Medulla oblongata (tissue), 1 donor: ENCODE measurements at regions not wholly inside any gene's neighbourhood (a gene's known extent, or its start where the extent isn't known, plus 50 kb on each side); places are given as distances from the start of the nearest gene placed in this dataset.

ENCODE experiments used
- DNase-seq: peaks from one replicate; pipeline ENCODE4 v3.0.0-alpha.2; 2015; ENCODE audit errors: extremely low spot score

DNA sequence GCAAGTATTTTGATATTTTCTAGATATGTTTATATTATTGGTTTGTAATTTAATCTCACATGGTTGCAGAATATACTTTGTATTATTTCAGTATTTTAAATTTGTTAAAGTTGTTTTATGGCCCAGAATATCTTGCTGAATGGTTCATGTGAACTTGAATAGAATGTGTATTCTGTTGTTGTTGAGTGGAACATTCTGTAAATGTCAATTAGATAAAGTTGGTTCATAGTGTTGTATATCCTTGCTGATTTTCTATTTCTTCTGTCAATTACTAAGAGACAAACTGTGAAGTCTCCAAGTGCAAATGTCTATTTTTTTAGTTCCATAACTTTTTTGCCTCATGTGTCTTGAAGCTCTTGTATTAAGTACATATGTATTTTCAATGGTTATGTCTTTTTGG lies 411.7 kb downstream of the NPIPA7 start:
- DNase-seq, result no peak

GRCh38 chr16:16791051-16791450 lies 412.1 kb downstream of the NPIPA7 start:
- no peak for DNase-seq

- DNase-seq, result no peak
These were observed 418.3 kb downstream of the NPIPA7 start for GRCh38 chr16:16797239-16797638.

GRCh38 chr16:16798504-16798903 lies 419.6 kb downstream of the NPIPA7 start:
- DNase-seq, result no peak

DNA sequence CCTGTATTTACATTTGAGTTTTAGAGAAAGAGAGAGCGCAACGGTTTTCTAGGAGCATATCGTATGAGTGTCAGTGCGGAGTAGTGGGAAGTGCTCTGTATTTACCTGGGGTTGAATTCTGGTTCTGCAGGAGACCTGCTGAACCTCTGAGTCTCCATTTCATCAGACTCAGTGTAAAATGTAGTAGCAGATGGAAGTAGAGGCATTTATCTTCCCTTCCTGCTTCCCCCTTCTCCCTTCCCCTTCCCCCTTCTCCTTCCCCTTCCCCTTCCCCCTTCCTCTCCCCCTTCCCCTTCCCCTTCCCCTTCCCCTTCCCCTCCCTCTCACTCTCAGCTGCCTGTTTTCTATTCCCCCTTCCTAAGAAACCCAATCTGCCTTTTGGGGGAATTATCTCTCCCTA lies 426.9 kb downstream of the NPIPA7 start:
- DNase-seq, result no peak

GRCh38 chr16:16815641-16816040 lies 436.7 kb downstream of the NPIPA7 start:
- no peak for DNase-seq

DNA sequence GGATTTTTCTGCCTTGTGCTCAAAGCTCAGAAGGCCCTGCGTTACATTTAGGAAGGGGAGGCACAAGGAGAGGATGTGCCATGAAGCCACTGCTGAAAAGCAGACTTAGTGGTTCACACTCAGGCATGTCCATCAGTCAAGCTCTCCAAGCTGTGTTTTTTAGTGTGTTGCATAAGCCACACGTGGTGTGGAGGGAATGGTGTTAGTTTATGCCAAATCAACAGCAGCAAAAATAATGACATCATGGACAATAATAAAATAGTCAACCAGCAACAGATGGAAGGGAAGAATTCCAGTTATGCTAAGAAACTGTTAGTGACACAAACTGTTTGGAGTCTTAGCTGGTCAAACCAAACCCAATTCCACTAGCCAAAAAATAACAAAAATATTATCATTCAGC lies 438.3 kb downstream of the NPIPA7 start:
- DNase-seq, result no peak

DNA sequence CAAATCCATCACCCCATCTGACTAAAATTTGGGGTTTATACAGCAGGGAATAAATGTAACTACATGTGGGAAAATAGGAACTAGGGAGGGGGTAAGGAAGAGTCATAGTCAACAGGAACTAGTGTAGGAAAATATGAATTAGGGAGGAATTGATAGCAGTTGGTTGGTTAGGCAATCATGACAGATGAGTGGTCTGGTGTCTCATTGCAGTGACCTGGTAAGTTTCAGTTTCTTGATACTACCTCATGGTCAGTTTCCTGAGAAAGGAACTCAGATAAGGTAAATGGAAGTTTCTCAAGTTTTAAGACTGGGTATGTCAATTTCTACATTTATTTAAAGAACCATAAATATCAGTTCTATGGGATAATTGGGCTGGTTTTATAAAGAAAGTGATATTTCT lies 442.3 kb downstream of the NPIPA7 start:
- DNase-seq, result no peak

DNA sequence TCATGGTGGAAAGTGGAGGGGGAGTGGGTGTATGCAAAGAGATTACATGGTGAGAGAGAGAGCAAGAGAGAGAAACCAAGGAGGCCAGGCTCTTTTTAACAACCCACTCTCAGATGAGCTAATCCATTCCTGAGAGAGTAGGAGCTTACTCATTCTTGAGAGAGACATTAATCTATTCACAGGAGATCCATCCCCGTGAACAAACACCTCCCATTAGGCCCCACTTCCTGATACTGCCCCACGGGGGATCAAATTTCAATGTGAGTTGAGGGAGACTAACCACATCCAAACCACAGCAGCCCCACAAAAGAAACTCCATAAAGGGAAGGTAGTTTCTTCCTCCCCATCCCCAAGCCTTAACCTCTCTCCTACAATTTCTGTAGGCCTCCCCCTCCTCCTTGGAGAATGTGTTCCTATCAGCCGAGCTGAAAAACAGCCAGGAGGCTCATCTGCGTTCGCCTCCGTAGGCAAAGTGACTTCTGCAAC lies 450.0 kb downstream of the NPIPA7 start:
- no peak for DNase-seq

GRCh38 chr16:16830401-16830800 lies 451.5 kb downstream of the NPIPA7 start:
- DNase-seq, result no peak

- no peak for DNase-seq
These were observed 452.0 kb downstream of the NPIPA7 start for GRCh38 chr16:16830973-16831372.

- DNase-seq, result no peak
These were observed 454.2 kb downstream of the NPIPA7 start for GRCh38 chr16:16833165-16833564.

DNA sequence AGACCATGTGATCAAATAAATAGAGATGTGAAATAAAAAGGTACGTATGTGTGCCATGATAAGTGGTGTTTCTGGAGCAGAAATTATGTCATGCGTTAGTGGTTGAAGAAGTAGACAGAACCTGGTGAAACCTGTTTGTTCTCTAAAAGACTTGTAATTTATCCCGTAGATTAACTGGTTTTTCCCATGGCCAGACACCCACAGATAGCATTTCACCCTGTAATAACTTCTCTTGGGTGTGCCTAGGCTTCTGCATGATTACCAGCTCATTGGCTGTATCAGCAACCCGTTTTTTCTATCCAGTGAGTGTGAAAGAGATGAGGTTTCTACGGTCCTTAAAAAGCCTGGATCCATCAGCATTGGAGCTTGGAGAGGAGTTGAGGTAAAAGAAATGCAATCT lies 471.3 kb downstream of the NPIPA7 start:
- no peak for DNase-seq

- DNase-seq, result no peak
These were observed 478.1 kb downstream of the NPIPA7 start for GRCh38 chr16:16857012-16857411.

- no peak for DNase-seq
These were observed 478.8 kb downstream of the NPIPA7 start for GRCh38 chr16:16857603-16858283.

GRCh38 chr16:16861546-16861945 lies 482.6 kb downstream of the NPIPA7 start:
- DNase-seq, result peak; percentile 66

DNA sequence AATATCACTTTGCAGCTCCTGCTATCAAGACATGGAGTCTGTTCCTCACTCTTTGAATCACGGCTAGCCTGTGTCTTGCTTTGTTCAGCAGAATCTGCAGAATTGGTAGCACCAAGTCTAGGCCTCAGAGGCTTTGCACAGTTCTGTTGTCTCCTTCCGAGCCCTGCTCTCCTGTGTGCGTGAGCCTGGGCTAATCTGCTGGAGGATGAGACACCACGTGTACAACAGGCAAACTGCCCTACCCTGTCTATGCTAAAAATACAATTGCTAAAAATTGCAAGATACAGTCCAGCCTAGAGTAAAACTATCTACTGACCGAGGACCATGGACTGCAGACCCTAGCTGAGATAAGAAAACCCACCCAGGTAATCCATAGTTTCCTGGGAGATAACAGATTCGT lies 484.7 kb downstream of the NPIPA7 start:
- DNase-seq, result no peak

DNA sequence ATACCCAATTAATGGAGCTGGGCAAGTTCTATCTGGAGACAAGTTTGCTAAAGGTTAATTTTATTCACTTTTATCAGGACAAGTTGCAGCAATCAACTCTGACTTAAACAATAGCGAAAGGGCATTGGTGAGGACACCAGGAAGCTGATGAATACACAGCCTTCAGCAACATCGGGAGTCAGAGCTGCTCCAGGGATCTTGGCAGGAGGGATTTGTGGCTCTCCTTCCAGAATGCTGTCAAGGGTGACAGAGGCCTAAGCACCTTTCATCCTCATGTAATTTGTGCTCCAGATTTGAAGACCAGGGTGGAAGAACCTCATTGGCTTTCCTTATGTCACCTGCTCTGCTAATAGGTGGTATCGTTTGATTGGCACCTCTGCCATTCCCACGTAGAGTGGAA lies 485.6 kb downstream of the NPIPA7 start:
- no peak for DNase-seq

DNA sequence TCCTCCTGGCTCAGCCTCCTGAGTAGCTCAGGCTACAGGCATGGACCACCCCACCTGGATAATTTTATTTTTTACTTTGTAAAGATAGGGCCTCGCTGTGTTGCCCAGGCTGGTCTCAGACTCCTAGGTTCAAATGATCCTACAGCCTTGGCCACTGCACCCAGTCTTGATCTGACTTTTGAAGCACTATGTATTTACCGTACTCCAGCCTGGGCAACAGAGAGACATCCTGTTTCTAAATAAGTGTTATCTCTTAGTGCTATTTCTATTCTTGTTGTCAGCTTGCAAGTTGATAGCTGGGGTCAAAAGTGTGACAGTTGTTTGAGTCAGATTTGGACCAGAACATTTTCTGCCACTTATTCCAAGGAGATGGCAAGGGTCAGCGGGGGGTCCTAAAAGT lies 486.4 kb downstream of the NPIPA7 start:
- DNase-seq, result no peak

DNA sequence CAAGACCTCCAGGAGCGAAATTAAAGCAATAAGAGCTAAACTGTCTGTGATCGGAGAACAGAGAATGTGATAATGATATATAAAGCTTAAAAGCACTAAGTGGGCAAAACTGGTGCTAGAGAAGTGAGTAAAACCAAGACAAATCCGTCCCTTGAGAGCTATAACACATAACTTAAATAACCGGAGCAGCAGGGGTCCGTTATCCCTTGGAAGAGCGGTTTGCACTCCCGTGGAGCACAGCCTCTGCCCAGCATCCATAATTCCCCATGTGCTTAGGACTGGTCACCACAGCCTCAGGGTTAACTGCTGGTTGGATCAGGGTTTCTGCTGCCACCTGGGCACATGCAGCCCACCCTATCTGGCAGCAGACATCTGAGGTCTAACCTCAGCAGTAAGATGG lies 489.0 kb downstream of the NPIPA7 start:
- DNase-seq, result no peak

- no peak for DNase-seq
These were observed 489.8 kb downstream of the NPIPA7 start for GRCh38 chr16:16868727-16869126.

DNA sequence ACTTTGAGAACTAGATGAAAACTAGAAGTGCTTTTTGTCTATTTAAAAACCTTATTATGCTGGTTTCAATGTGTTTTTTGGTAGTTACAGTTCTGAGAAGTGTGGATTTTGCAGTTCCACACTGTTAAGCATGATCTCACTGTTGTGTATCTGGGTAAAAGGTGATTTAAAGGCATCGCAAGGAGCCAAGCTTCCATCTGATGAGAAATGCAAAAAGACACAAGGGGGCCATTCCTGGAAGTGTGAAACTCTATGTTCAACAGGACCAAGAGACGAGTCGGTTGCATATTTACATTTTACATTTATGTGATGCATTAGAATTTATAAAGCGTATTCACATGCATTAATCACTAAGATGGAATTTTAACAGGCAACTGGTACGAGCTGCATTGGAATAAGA lies 490.8 kb downstream of the NPIPA7 start:
- DNase-seq, result no peak

- DNase-seq, result no peak
These were observed 492.3 kb downstream of the NPIPA7 start for GRCh38 chr16:16871196-16871595.

- no peak for DNase-seq
These were observed 498.1 kb downstream of the NPIPA7 start for GRCh38 chr16:16877061-16877460.
